ENCODE measurements at regions not wholly inside any gene's neighbourhood (a gene's known extent, or its start where the extent isn't known, plus 50 kb on each side); places are given as distances from the start of the nearest gene placed in this dataset.

DNA sequence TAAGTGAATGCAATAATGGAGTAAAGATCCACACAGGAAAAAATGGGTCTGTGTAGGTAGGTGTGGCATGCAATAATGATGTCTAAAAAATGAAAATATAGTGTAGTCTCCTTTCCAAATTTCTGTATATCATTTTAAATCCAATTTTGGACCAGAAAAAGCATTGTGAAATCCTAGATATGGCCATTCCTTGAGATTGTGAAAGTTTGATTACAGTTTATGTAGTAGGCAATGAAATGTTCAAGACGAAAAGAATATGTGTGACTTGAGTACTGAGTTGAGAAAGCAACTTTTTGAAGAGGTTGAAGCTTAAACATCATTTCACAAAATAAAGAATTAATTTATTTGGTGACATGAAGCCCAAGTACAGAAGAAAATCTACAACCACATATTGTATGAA, 698.7 kb downstream of the EPHA3 start:
- Histone ChIP-seq H3K36me3 (ENCODE audit: control insufficient read depth, insufficient read depth, low read length) (no peaks in the 10 kb centered on the region), H3K56ac (ENCODE audit: low read length) (no peak overlapping the region), H3K27ac (ENCODE audit: low read depth, low read length) (no peak overlapping the region), H2BK15ac (replicated peaks; ENCODE audit: low read depth) (no peak overlapping the region), H3K18ac (ENCODE audit: low read length) (no peak overlapping the region), H3K9ac (ENCODE audit: low read length) (no peak overlapping the region), H2BK5ac (ENCODE audit: low read length) (no peak overlapping the region), H3K79me1 (ENCODE audit: low read length) (no peaks in the 10 kb centered on the region), H3K4me2 (ENCODE audit: low read length) (no peak overlapping the region), H2AK5ac (ENCODE audit: low read length) (no peak overlapping the region), H3K4me3 (ENCODE audit: low read length) (no peak overlapping the region), H3K27me3 (ENCODE audit: insufficient read depth, low read length, poor library complexity) (no peaks in the 10 kb centered on the region), H3K4ac (ENCODE audit: low read depth, low read length) (no peak overlapping the region), H2BK120ac (ENCODE audit: low read depth, low read length) (no peak overlapping the region), H3K79me2 (ENCODE audit: control insufficient read depth, insufficient read depth, low read length) (no peaks in the 10 kb centered on the region), H3K23ac (ENCODE audit: low read length) (no peak overlapping the region), H4K5ac (ENCODE audit: low read length) (no peak overlapping the region), H4K8ac (ENCODE audit: low read depth, low read length) (no peak overlapping the region), H3K4me1 (ENCODE audit: control insufficient read depth, low read depth, low read length) (no peaks in the 10 kb centered on the region)
- no CpG with 5 or more reads among the region's 1 CpG for WGBS (ENCODE audit: extremely low coverage, insufficient coverage, low lambda C conversion rate)
- no peak for DNase-seq

DNA sequence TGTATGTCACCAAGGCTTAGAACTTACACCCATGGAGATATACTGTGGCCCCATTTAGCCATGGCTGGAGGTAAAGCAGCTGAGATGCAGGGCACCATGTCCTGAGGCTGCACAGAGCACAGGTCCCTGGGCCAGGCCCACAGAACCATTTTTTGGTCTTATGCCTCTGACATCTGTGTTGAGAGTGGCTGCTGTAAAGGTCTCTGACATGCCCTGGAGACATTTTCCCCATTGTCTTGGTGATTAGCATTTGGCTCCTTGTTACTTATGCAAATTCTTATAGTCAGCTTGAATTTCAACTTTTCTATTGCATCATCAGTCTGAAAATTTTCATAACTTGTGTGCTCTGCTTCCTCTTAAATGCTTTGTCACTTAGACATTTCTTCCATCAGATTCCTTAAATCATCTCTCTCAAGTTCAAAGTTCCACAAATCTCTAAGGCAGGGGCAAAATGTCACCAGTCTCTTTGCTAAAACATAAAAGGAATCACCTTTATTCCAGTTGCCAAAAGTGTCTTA, 701.3 kb downstream of the EPHA3 start:
- no peak for DNase-seq
- no peaks in the 10 kb centered on the region for H3K79me1 ChIP-seq (ENCODE audit: low read length)
- H2BK5ac ChIP-seq (ENCODE audit: low read length), result no peak overlapping the region
- no peak overlapping the region for H3K56ac ChIP-seq (ENCODE audit: low read length)
- no peak overlapping the region for H3K27ac ChIP-seq (ENCODE audit: low read depth, low read length)
- H3K18ac ChIP-seq (ENCODE audit: low read length), result no peak overlapping the region
- H3K36me3 ChIP-seq (ENCODE audit: control insufficient read depth, insufficient read depth, low read length), result no peaks in the 10 kb centered on the region
- no peak overlapping the region for H2AK5ac ChIP-seq (ENCODE audit: low read length)
- H3K79me2 ChIP-seq (ENCODE audit: control insufficient read depth, insufficient read depth, low read length), result no peaks in the 10 kb centered on the region
- no peak overlapping the region for H2BK120ac ChIP-seq (ENCODE audit: low read depth, low read length)
- no peak overlapping the region for H4K5ac ChIP-seq (ENCODE audit: low read length)
- no peak overlapping the region for H4K8ac ChIP-seq (ENCODE audit: low read depth, low read length)
- no peak overlapping the region for H2BK15ac ChIP-seq (replicated peaks; ENCODE audit: low read depth)
- no peaks in the 10 kb centered on the region for H3K27me3 ChIP-seq (ENCODE audit: insufficient read depth, low read length, poor library complexity)
- no peaks in the 10 kb centered on the region for H3K4me1 ChIP-seq (ENCODE audit: control insufficient read depth, low read depth, low read length)
- no peak overlapping the region for H3K4ac ChIP-seq (ENCODE audit: low read depth, low read length)
- H3K4me2 ChIP-seq (ENCODE audit: low read length), result no peak overlapping the region
- H3K4me3 ChIP-seq (ENCODE audit: low read length), result no peak overlapping the region
- no peak overlapping the region for H3K9ac ChIP-seq (ENCODE audit: low read length)
- no peak overlapping the region for H3K23ac ChIP-seq (ENCODE audit: low read length)

DNA sequence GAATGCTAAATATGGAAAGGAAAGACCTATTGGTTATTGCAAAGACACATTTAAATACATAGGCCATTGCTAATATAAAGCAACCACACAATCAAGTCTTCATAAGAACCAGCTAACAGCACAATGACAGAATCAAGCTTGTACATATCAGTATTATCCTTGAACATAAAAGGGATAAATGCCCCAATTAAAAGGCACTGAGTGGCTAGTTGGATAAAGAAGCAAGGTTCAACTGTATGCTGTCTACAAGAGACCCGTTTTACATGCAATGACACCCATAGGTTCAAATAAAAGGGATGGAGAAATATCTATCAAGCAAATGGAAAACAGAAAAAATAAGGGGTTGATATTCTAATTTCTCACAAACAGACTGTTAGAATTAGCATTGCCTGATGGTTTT, 706.1 kb downstream of the EPHA3 start:
- Histone ChIP-seq H2BK5ac (ENCODE audit: low read length) (no peak overlapping the region), H4K5ac (ENCODE audit: low read length) (no peak overlapping the region)

DNA sequence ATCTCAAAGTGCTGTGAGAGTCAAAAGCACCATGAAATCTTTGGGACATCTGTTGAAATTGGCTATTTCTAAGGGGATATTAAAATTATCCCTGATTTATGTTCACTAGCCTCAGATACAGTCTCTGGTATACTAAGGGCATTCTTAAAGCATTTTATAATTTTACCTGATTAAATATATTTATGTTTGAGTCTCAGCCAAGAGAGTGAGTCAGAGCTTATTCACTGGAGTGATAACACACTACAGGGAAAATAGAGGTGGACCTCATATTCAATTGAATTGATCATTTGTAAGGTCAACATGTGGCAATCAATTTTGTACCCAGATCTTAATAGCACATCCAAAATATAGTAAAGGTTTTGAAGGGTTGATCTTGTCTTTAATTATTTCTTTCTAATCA, 733.6 kb downstream of the EPHA3 start:
- H4K8ac ChIP-seq (ENCODE audit: low read depth, low read length), result no peak overlapping the region
- H3K79me1 ChIP-seq (ENCODE audit: low read length), result no peaks in the 10 kb centered on the region
- no peaks in the 10 kb centered on the region for H3K4me1 ChIP-seq (ENCODE audit: control insufficient read depth, low read depth, low read length)
- no peak overlapping the region for H3K4me3 ChIP-seq (ENCODE audit: low read length)
- no peak overlapping the region for H4K5ac ChIP-seq (ENCODE audit: low read length)
- no peak for DNase-seq
- no peaks in the 10 kb centered on the region for H3K27me3 ChIP-seq (ENCODE audit: insufficient read depth, low read length, poor library complexity)
- H2AK5ac ChIP-seq (ENCODE audit: low read length), result no peak overlapping the region
- no peak overlapping the region for H3K56ac ChIP-seq (ENCODE audit: low read length)
- H3K4me2 ChIP-seq (ENCODE audit: low read length), result no peak overlapping the region
- H3K27ac ChIP-seq (ENCODE audit: low read depth, low read length), result no peak overlapping the region
- no peaks in the 10 kb centered on the region for H3K79me2 ChIP-seq (ENCODE audit: control insufficient read depth, insufficient read depth, low read length)
- H2BK120ac ChIP-seq (ENCODE audit: low read depth, low read length), result no peak overlapping the region
- H3K23ac ChIP-seq (ENCODE audit: low read length), result no peak overlapping the region
- H3K18ac ChIP-seq (ENCODE audit: low read length), result no peak overlapping the region
- no peaks in the 10 kb centered on the region for H3K36me3 ChIP-seq (ENCODE audit: control insufficient read depth, insufficient read depth, low read length)
- H2BK5ac ChIP-seq (ENCODE audit: low read length), result no peak overlapping the region
- no peak overlapping the region for H3K9ac ChIP-seq (ENCODE audit: low read length)
- H3K4ac ChIP-seq (ENCODE audit: low read depth, low read length), result no peak overlapping the region
- H2BK15ac ChIP-seq (replicated peaks; ENCODE audit: low read depth), result no peak overlapping the region

More for the DNA sequence above, 706.1 kb downstream of the EPHA3 start:
- Histone ChIP-seq H3K18ac (ENCODE audit: low read length) (no peak overlapping the region), H3K27ac (ENCODE audit: low read depth, low read length) (no peak overlapping the region), H3K4me2 (ENCODE audit: low read length) (no peak overlapping the region), H3K27me3 (ENCODE audit: insufficient read depth, low read length, poor library complexity) (no peaks in the 10 kb centered on the region), H3K36me3 (ENCODE audit: control insufficient read depth, insufficient read depth, low read length) (no peaks in the 10 kb centered on the region), H3K4me3 (ENCODE audit: low read length) (no peak overlapping the region), H3K23ac (ENCODE audit: low read length) (no peak overlapping the region), H3K4ac (ENCODE audit: low read depth, low read length) (no peak overlapping the region), H3K79me2 (ENCODE audit: control insufficient read depth, insufficient read depth, low read length) (no peaks in the 10 kb centered on the region), H3K4me1 (ENCODE audit: control insufficient read depth, low read depth, low read length) (no peaks in the 10 kb centered on the region), H3K56ac (ENCODE audit: low read length) (no peak overlapping the region), H2BK15ac (replicated peaks; ENCODE audit: low read depth) (no peak overlapping the region), H3K79me1 (ENCODE audit: low read length) (no peaks in the 10 kb centered on the region), H2AK5ac (ENCODE audit: low read length) (no peak overlapping the region), H4K8ac (ENCODE audit: low read depth, low read length) (no peak overlapping the region), H3K9ac (ENCODE audit: low read length) (no peak overlapping the region), H2BK120ac (ENCODE audit: low read depth, low read length) (no peak overlapping the region)
- no CpG with 5 or more reads among the region's 1 CpG for WGBS (ENCODE audit: extremely low coverage, insufficient coverage, low lambda C conversion rate)
- no peak for DNase-seq

DNA sequence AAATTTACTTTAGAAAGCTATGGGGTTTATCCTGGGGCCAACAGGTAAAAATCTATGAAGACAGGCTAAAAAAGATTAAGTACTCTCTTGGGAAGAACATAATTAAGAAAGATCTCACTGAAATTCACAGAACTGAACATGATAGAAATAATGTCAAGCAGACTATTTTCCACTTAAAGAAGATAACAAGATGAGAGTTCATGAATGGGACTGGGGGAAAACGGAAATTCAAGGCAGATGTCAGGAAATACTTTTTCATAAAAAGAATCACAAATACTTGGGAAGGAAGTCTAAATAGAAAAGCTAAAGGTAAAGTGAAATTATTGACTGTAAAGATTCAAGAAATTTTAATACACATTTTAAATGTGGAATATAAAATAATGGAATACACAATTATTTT, 737.6 kb downstream of the EPHA3 start:
- Histone ChIP-seq H2BK5ac (ENCODE audit: low read length) (no peak overlapping the region), H3K56ac (ENCODE audit: low read length) (no peak overlapping the region), H3K4ac (ENCODE audit: low read depth, low read length) (no peak overlapping the region), H3K27me3 (ENCODE audit: insufficient read depth, low read length, poor library complexity) (no peaks in the 10 kb centered on the region), H3K4me3 (ENCODE audit: low read length) (no peak overlapping the region), H3K4me1 (ENCODE audit: control insufficient read depth, low read depth, low read length) (no peaks in the 10 kb centered on the region), H3K18ac (ENCODE audit: low read length) (no peak overlapping the region), H4K5ac (ENCODE audit: low read length) (no peak overlapping the region), H3K27ac (ENCODE audit: low read depth, low read length) (no peak overlapping the region), H4K8ac (ENCODE audit: low read depth, low read length) (no peak overlapping the region), H2BK15ac (replicated peaks; ENCODE audit: low read depth) (no peak overlapping the region), H3K36me3 (ENCODE audit: control insufficient read depth, insufficient read depth, low read length) (no peaks in the 10 kb centered on the region), H3K79me2 (ENCODE audit: control insufficient read depth, insufficient read depth, low read length) (no peaks in the 10 kb centered on the region), H3K79me1 (ENCODE audit: low read length) (no peaks in the 10 kb centered on the region), H3K9ac (ENCODE audit: low read length) (no peak overlapping the region), H2BK120ac (ENCODE audit: low read depth, low read length) (no peak overlapping the region), H3K23ac (ENCODE audit: low read length) (no peak overlapping the region), H2AK5ac (ENCODE audit: low read length) (no peak overlapping the region), H3K4me2 (ENCODE audit: low read length) (no peak overlapping the region)
- no peak for DNase-seq
- no CpG with 5 or more reads among the region's 1 CpG for WGBS (ENCODE audit: extremely low coverage, insufficient coverage, low lambda C conversion rate)

DNA sequence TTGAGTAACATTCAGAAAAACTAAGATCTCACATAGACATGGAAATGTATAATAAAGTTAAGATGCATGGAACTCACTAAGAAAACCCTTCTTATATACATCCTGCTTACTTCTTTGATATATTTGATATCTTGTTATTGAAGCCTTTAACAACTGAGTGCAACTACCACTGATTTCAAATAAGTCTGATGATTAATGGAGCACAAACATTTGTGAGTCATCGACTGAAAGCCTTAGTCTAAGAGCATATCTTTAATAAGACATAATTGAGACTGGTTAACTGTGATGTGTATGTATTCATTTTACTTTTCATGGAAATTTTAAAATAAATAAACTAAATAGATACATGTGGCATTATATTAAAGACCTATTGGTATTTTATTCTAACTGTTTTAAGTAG, 740.5 kb downstream of the EPHA3 start:
- WGBS (ENCODE audit: extremely low coverage, insufficient coverage, low lambda C conversion rate), result no CpG with 5 or more reads among the region's 1 CpG
- Histone ChIP-seq H3K56ac (ENCODE audit: low read length) (no peak overlapping the region), H3K18ac (ENCODE audit: low read length) (no peak overlapping the region), H2BK120ac (ENCODE audit: low read depth, low read length) (no peak overlapping the region), H3K79me1 (ENCODE audit: low read length) (no peaks in the 10 kb centered on the region), H2AK5ac (ENCODE audit: low read length) (no peak overlapping the region), H4K8ac (ENCODE audit: low read depth, low read length) (no peak overlapping the region), H3K36me3 (ENCODE audit: control insufficient read depth, insufficient read depth, low read length) (no peaks in the 10 kb centered on the region), H3K23ac (ENCODE audit: low read length) (no peak overlapping the region), H3K4me1 (ENCODE audit: control insufficient read depth, low read depth, low read length) (no peaks in the 10 kb centered on the region), H3K79me2 (ENCODE audit: control insufficient read depth, insufficient read depth, low read length) (no peaks in the 10 kb centered on the region), H3K4me3 (ENCODE audit: low read length) (no peak overlapping the region), H2BK15ac (replicated peaks; ENCODE audit: low read depth) (no peak overlapping the region), H4K5ac (ENCODE audit: low read length) (no peak overlapping the region), H3K4ac (ENCODE audit: low read depth, low read length) (no peak overlapping the region), H3K4me2 (ENCODE audit: low read length) (no peak overlapping the region), H3K9ac (ENCODE audit: low read length) (no peak overlapping the region), H2BK5ac (ENCODE audit: low read length) (no peak overlapping the region), H3K27me3 (ENCODE audit: insufficient read depth, low read length, poor library complexity) (no peaks in the 10 kb centered on the region), H3K27ac (ENCODE audit: low read depth, low read length) (no peak overlapping the region)
- DNase-seq, result no peak
